DOHH2 (cell line): ENCODE measurements at regions not wholly inside any gene's neighbourhood (a gene's known extent, or its start where the extent isn't known, plus 50 kb on each side); places are given as distances from the start of the nearest gene placed in this dataset.

Source experiments
- CTCF ChIP-seq: fragments of 200-600 bp; sonication (generic); IDR thresholded peaks from one replicate; pipeline ENCODE4 v1.5.1; 2014; ENCODE audit warnings: antibody characterized with exemption, mild to moderate bottlenecking, low read depth, low read length; ENCODE audit not compliant: poor library complexity, severe bottlenecking
- EZH2phosphoT487 ChIP-seq: fragments of 200-600 bp; sonication (generic); IDR thresholded peaks from 2 replicates; pipeline ENCODE4 v1.6.1; 2017; ENCODE audit warnings: borderline replicate concordance, mild to moderate bottlenecking, antibody characterized with exemption, low read length, moderate library complexity, mixed read lengths

- TF ChIP-seq CTCF (no peak), EZH2phosphoT487 (no peak)
Measured at GRCh38 chr6:119533603-119534279, 184.2 kb upstream of the MAN1A1 start.
